Activated naive CD4-positive, alpha-beta T cell treated with anti-CD3 and anti-CD28 coated beads, Interleukin-2, amount 50 U/mL, for 24 hours (primary cell): ENCODE measurements at regions not wholly inside any gene's neighbourhood (a gene's known extent, or its start where the extent isn't known, plus 50 kb on each side); places are given as distances from the start of the nearest gene placed in this dataset.
"Not testable (repeated sequence)": the region's sequence is repeated elsewhere in the genome, so short reads cannot be mapped to it uniquely, and the experiment has no call there.

ENCODE experiments used
- H3K27ac Mint-ChIP-seq: one replicate; pipeline ENCODE4 v1.8.0; 2021; ENCODE audit warnings: mild to moderate bottlenecking, mixed read lengths
- H3K27me3 Mint-ChIP-seq: one replicate; pipeline ENCODE4 v1.8.0; 2021; ENCODE audit warnings: mixed read lengths
- H3K36me3 Mint-ChIP-seq: one replicate; pipeline ENCODE4 v1.8.0; 2021; ENCODE audit warnings: mixed read lengths
- H3K4me1 Mint-ChIP-seq: one replicate; pipeline ENCODE4 v1.8.0; 2021; ENCODE audit warnings: mixed read lengths
- H3K4me3 Mint-ChIP-seq: one replicate; pipeline ENCODE4 v1.8.0; 2021; ENCODE audit warnings: mild to moderate bottlenecking, mixed read lengths
- H3K9me3 Mint-ChIP-seq: one replicate; pipeline ENCODE4 v1.8.0; 2021; ENCODE audit warnings: mixed read lengths

- Mint-ChIP-seq H3K4me3 (no peak overlapping the region), H3K9me3 (peaks cover 4% of the 10 kb centered on the region), H3K4me1 (no peaks in the 10 kb centered on the region)
Observed at GRCh38 chr9:118665226-118665919, 703.9 kb downstream of the BRINP1 start.

GRCh38 chr9:118670011-118670953, 699.0 kb downstream of the BRINP1 start:
- peaks cover 4% of the 10 kb centered on the region for H3K9me3 Mint-ChIP-seq
- H3K27me3 Mint-ChIP-seq: no peaks in the 10 kb centered on the region
- no peaks in the 10 kb centered on the region for H3K36me3 Mint-ChIP-seq
- H3K4me3 Mint-ChIP-seq: no peak overlapping the region
- no peak overlapping the region for H3K27ac Mint-ChIP-seq
- no peaks in the 10 kb centered on the region for H3K4me1 Mint-ChIP-seq

More at GRCh38 chr9:118665226-118665919, 703.9 kb downstream of the BRINP1 start:
- Mint-ChIP-seq H3K27ac (no peak overlapping the region), H3K27me3 (no peaks in the 10 kb centered on the region), H3K36me3 (no peaks in the 10 kb centered on the region)

- H3K4me1 Mint-ChIP-seq: no peaks in the 10 kb centered on the region
- no peaks in the 10 kb centered on the region for H3K27me3 Mint-ChIP-seq
- no peak overlapping the region for H3K27ac Mint-ChIP-seq
- H3K36me3 Mint-ChIP-seq: no peaks in the 10 kb centered on the region
- H3K4me3 Mint-ChIP-seq: no peak overlapping the region
- peaks cover 1% of the 10 kb centered on the region for H3K9me3 Mint-ChIP-seq
Observed at GRCh38 chr9:118674942-118675341, 694.3 kb downstream of the BRINP1 start.

GRCh38 chr9:118677936-118678653, 691.1 kb downstream of the BRINP1 start:
- not testable (repeated sequence) for H3K4me3 Mint-ChIP-seq, H3K27ac Mint-ChIP-seq, H3K36me3 Mint-ChIP-seq, H3K4me1 Mint-ChIP-seq, H3K9me3 Mint-ChIP-seq, H3K27me3 Mint-ChIP-seq

- Mint-ChIP-seq H3K27me3 (no peaks in the 10 kb centered on the region), H3K4me1 (no peaks in the 10 kb centered on the region), H3K36me3 (no peaks in the 10 kb centered on the region), H3K4me3 (no peak overlapping the region), H3K27ac (no peak overlapping the region), H3K9me3 (peaks cover 9% of the 10 kb centered on the region)
Observed at GRCh38 chr9:118686959-118687358, 682.3 kb downstream of the BRINP1 start.

GRCh38 chr9:118689280-118689679, 680.0 kb downstream of the BRINP1 start:
- Mint-ChIP-seq H3K4me1 (no peaks in the 10 kb centered on the region), H3K36me3 (no peaks in the 10 kb centered on the region), H3K27ac (no peak overlapping the region), H3K4me3 (no peak overlapping the region), H3K27me3 (no peaks in the 10 kb centered on the region), H3K9me3 (peaks cover 6% of the 10 kb centered on the region)

- H3K4me3 Mint-ChIP-seq: no peak overlapping the region
- H3K9me3 Mint-ChIP-seq: peaks cover 6% of the 10 kb centered on the region
- no peaks in the 10 kb centered on the region for H3K27me3 Mint-ChIP-seq
- H3K27ac Mint-ChIP-seq: no peak overlapping the region
- H3K4me1 Mint-ChIP-seq: no peaks in the 10 kb centered on the region
- H3K36me3 Mint-ChIP-seq: no peaks in the 10 kb centered on the region
Observed at GRCh38 chr9:118692613-118693012, 676.6 kb downstream of the BRINP1 start.

GRCh38 chr9:118693645-118694044, 675.6 kb downstream of the BRINP1 start:
- no peak overlapping the region for H3K4me3 Mint-ChIP-seq
- no peaks in the 10 kb centered on the region for H3K36me3 Mint-ChIP-seq
- H3K9me3 Mint-ChIP-seq: peaks cover 6% of the 10 kb centered on the region
- H3K27me3 Mint-ChIP-seq: no peaks in the 10 kb centered on the region
- no peaks in the 10 kb centered on the region for H3K4me1 Mint-ChIP-seq
- no peak overlapping the region for H3K27ac Mint-ChIP-seq

- not testable (repeated sequence) for H3K4me3 Mint-ChIP-seq, H3K9me3 Mint-ChIP-seq, H3K4me1 Mint-ChIP-seq, H3K36me3 Mint-ChIP-seq, H3K27ac Mint-ChIP-seq, H3K27me3 Mint-ChIP-seq
Observed at GRCh38 chr9:118695249-118695648, 674.0 kb downstream of the BRINP1 start.

- Mint-ChIP-seq H3K27me3 (no peaks in the 10 kb centered on the region), H3K27ac (no peak overlapping the region), H3K4me3 (no peak overlapping the region), H3K4me1 (no peaks in the 10 kb centered on the region), H3K9me3 (peaks cover 5% of the 10 kb centered on the region), H3K36me3 (no peaks in the 10 kb centered on the region)
Observed at GRCh38 chr9:118701985-118702384, 667.2 kb downstream of the BRINP1 start.

- H3K27ac Mint-ChIP-seq: no peak overlapping the region
Observed at GRCh38 chr9:118711843-118712242, 657.4 kb downstream of the BRINP1 start.

GRCh38 chr9:118721276-118721675, 648.0 kb downstream of the BRINP1 start:
- Mint-ChIP-seq H3K9me3 (peaks cover 9% of the 10 kb centered on the region), H3K4me1 (no peaks in the 10 kb centered on the region), H3K4me3 (no peak overlapping the region), H3K27me3 (peaks cover under 1% of the 10 kb centered on the region), H3K27ac (no peak overlapping the region), H3K36me3 (no peaks in the 10 kb centered on the region)

More at GRCh38 chr9:118711843-118712242, 657.4 kb downstream of the BRINP1 start:
- Mint-ChIP-seq H3K9me3 (no peaks in the 10 kb centered on the region), H3K4me3 (no peak overlapping the region), H3K36me3 (no peaks in the 10 kb centered on the region), H3K4me1 (no peaks in the 10 kb centered on the region), H3K27me3 (peaks cover 4% of the 10 kb centered on the region)

GRCh38 chr9:118721923-118722322, 647.3 kb downstream of the BRINP1 start:
- Mint-ChIP-seq H3K27me3 (no peaks in the 10 kb centered on the region), H3K4me3 (no peak overlapping the region), H3K4me1 (no peaks in the 10 kb centered on the region), H3K27ac (no peak overlapping the region), H3K9me3 (peaks cover 9% of the 10 kb centered on the region), H3K36me3 (no peaks in the 10 kb centered on the region)

- Mint-ChIP-seq H3K4me1 (no peaks in the 10 kb centered on the region), H3K27ac (no peak overlapping the region), H3K4me3 (no peak overlapping the region), H3K27me3 (no peaks in the 10 kb centered on the region), H3K9me3 (peaks cover 18% of the 10 kb centered on the region), H3K36me3 (no peaks in the 10 kb centered on the region)
Observed at GRCh38 chr9:118729981-118730380, 639.3 kb downstream of the BRINP1 start.

- no peak overlapping the region for H3K27ac Mint-ChIP-seq
- H3K27me3 Mint-ChIP-seq: no peaks in the 10 kb centered on the region
- no peaks in the 10 kb centered on the region for H3K4me1 Mint-ChIP-seq
Observed at GRCh38 chr9:118732998-118733397, 636.2 kb downstream of the BRINP1 start.

GRCh38 chr9:118734696-118735095, 634.5 kb downstream of the BRINP1 start:
- Mint-ChIP-seq H3K36me3 (no peaks in the 10 kb centered on the region), H3K4me3 (no peak overlapping the region), H3K27me3 (no peaks in the 10 kb centered on the region)

More at GRCh38 chr9:118732998-118733397, 636.2 kb downstream of the BRINP1 start:
- Mint-ChIP-seq H3K9me3 (peaks cover 27% of the 10 kb centered on the region), H3K4me3 (no peak overlapping the region), H3K36me3 (no peaks in the 10 kb centered on the region)

More at GRCh38 chr9:118734696-118735095, 634.5 kb downstream of the BRINP1 start:
- H3K27ac Mint-ChIP-seq: no peak overlapping the region
- H3K4me1 Mint-ChIP-seq: no peaks in the 10 kb centered on the region
- H3K9me3 Mint-ChIP-seq: peaks cover 27% of the 10 kb centered on the region
